ENCODE measurements at regions not wholly inside any gene's neighbourhood (a gene's known extent, or its start where the extent isn't known, plus 50 kb on each side); places are given as distances from the start of the nearest gene placed in this dataset.
A peak's percentile ranks its signal among the peaks of the same experiment; 100 is the strongest.

GRCh38 chr12:90111791-90112580 lies 403.3 kb upstream of the ATP2B1 start:
- DNase-seq: no peak

DNA sequence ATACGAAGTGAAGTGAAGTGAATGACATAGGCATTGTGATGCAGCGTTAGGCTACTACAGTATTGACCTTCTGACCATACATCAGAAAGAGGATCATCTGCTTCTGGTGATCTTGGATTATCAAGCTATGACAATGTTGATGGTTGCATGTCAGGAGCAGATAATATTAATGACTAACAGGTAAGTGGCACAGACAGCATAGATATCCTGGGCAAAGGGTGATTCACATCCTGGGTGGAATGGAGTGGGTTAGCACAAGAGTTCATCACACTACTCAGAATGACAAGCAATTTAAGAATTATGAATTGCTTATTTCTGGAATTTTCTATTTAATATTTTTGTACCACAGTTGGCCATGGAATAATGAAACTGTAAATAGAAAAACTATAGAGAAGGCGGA lies 397.9 kb upstream of the ATP2B1 start:
- no peak for DNase-seq

DNA sequence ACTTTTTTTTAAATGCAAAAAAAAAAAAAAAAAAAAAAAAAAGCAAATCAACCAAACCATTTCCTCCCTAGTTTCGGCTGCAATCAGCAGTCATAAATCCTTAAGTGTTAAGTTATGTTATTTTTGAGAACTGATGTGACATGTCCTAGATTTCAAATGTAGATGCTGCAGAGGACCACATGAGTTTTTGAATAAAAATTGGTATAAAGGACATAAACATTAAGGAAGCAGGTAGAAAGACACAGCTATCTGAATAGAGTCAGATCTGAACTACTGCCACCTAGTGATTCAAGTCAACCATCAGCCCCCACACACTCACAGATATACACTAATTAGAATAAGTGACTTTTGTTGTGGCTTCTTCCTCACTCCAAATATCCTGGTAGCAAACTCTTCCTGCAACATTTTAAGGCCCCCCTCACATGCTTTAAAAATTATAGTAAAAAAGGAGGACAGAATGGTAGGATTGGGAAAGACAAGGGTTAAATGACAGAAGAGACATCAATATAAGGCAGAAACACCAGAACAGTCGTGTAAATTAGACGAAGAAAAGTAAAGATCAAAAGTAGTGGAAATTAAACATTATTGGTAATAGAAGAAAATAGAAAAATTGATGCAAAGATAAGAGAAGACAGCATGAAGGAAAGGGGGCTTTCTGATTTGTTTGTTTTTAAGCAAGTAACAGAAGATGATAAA lies 394.5 kb upstream of the ATP2B1 start:
- peak; percentile 6 to 32 for DNase-seq

DNA sequence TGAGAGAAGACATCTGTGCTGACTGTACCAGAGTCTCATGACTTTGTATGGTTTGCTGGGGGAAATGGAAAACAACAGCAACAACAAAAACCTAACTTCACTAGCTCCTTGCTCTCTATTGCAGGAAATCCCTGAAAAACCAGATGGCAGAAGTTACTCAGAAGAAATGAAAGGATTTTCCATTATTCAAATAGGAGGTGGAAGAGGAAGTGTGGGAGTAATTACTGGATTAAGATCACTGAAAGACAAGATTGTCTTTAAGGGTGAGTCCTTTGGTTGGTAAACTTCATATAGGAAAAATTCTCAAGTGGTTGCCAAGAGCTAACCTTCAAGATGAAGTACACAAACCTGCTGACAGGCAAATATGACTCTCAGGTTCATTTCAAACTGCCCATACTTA lies 391.9 kb upstream of the ATP2B1 start:
- DNase-seq: no peak

DNA sequence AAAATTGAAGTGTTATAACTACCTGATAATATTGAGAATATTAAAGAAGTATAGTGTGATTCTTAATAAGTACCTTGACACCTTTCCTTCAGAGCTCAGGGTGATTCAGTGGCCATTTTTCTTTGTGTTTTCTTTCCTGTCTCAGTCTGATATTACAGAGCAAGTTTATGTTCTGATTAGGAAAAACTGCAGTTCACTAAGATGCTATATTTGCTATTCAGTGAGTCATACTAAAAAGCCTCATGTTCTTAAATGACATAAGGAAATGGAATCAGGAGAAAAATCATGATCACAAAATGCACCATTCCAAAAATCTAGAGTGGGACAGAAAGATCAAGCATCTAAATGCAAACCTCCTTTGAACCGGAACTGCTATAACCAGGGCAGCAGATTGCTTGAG lies 390.6 kb upstream of the ATP2B1 start:
- no peak for DNase-seq

- DNase-seq: no peak
Measured at GRCh38 chr12:90098132-90098779, 389.6 kb upstream of the ATP2B1 start.

DNA sequence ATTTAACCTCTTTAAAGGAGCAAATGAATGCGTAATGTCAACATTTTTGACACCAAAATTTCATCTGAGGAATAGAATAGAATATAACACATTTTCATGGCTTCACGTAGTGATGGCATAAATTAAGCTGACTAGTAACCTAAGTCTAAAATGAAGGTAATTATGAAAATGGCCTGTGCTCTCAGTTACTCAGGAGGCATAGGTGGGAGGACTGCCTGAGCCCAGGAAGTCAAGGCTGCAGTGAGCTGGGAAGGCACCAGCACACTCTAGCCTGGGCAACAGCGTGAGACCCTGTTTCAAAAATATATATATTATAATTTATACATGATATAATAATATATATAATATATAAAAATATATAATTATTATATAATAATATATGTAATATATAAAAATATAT lies 383.2 kb upstream of the ATP2B1 start:
- DNase-seq: no peak

GRCh38 chr12:90090929-90091651 lies 382.5 kb upstream of the ATP2B1 start:
- DNase-seq: no peak

GRCh38 chr12:90086281-90086680 lies 377.6 kb upstream of the ATP2B1 start:
- no peak for DNase-seq

DNA sequence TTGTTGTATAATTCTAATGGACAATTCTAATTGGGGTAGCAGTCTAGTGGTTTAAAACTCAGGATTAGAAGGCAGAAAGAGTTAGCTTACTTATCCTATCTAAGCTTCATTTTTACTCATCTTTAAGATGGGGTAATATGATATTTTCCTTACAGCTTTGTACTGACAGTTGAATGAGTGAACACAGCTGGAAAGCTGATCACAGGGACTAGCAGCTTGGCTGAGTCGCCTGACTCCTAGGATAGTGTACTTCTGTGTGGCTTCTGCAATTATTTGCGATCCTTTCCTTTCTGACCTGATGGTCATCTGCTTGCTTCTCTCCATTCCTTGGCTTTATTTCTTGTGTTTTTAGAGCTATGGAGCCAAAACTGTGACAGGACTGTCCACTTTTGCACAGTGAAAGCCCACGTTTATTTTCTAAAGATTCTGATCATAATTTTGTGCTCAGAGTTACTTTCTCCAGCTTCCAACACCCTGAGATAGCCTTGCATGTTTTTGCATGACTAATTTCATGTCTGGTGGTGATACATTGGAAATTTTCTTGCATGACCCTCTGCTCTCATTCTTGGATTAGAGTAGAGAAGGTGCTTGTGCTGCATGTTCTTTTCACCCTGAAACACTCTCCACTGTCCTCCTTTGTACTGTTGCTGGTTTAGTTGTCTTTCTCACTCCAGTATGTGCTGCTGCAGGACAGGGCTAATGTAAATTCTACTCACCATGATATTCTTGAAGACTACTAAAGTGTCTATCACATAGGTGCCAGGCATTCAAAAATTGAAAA lies 377.0 kb upstream of the ATP2B1 start:
- DNase-seq: no peak

DNA sequence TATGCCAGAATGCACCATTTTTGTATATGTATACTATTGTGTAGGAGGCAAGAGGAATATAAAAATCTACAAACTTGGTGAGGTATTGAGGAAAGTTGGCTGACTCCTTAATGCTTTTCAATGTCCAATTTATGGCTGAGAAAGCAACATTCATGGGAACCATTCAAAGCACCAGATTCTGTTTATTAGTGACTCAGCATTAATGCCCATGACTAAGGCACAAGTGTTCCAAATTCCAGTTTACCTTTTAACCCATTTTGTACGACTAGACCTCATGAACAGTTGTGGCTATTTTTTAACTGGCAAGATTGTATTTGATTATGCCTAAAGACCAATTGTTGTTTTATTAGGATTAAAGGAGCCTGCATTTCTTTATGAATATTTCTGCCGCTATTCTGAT lies 375.4 kb upstream of the ATP2B1 start:
- no peak for DNase-seq

GRCh38 chr12:90080616-90081015 lies 372.0 kb upstream of the ATP2B1 start:
- no peak for DNase-seq

DNA sequence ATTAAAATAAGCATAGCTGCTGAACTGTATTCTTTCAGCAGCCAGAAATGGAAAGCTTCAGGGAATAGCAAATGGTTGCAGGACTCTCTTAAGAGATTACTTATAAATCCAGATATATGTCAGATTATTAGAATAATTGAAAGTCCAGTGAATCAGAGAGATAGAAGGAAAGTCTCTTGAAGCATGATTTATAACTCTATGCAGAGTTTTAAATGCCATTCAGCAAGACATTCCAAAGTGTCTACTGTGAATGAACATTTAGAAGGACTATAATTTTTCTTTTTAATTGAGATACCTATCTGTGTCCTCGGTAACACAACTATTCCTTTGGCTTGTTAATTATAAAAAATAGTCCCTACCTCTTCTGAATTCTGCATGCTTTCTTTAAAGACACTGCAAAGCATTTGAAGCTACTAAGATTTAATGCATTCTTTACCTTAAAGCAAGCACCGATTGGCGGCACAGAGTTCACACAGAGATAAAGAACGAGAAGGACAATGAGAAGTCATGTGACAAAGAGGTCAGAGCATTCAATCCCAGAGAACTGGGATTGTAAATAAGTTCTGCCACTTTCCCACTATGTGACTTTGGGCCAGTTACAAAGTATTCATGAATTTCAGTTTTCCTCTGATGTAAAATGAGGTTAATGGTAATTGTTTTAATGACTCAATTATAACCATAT lies 371.0 kb upstream of the ATP2B1 start:
- no peak for DNase-seq

- DNase-seq: no peak
Measured at GRCh38 chr12:90078344-90078743, 369.7 kb upstream of the ATP2B1 start.

GRCh38 chr12:90077756-90078155 lies 369.1 kb upstream of the ATP2B1 start:
- DNase-seq: no peak

DNA sequence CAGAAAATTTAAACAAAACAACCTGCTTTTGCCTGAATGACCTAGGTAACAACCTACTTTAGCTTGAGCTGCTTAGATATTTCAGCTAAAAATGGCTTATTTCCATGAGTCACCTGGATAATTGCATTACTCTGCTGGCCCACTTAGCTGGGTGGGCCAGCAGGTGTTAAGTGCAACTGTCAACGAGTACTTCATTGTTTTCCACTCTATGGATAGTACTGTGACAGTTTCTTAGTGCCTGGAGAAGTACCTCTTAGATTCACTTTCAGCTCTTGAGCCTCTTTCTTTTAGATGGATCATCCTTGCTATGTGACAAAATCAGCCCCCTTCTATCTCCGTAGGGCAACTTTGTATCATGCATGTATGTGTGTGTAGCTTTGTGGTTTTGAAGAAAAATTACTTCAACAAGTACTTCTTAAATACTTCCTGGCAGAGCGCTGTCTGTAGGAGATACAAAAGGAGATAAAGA lies 368.2 kb upstream of the ATP2B1 start:
- no peak for DNase-seq

DNA sequence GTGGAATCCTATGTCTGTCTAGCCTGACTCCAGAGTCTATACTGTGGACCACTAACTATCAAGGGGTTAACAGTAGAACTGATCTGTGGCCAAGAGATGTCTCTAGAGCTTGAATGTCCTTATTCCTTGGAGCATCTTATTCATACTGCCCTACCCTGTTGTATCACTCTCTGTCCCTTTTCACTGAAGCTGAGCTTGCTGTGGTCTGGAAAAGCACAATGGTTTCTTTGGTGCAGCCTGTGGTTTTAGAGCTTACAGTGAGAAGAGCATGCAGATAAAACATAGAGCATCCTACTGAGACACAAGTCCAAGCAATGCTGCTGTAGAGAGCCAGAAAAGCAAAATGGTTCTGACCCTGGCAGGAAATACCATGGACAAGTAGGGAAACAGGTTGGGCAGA lies 367.0 kb upstream of the ATP2B1 start:
- no peak for DNase-seq

DNA sequence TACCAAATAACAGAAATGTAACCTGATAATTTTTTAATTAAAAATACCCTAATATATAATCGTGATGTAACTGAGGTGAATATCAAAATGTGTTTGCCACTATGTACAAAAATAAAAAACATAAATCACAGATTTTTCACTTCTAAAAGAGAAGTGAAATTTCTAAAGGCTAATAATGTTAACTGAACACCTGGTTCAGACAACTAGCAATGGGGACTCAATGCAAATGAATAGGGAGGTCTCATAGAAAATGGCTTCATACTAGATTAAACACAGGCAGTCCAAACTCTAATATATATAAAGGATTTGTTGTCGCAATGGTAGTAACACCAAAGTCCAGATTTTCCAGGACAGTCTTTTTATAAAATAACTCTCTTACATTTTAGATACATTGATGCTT lies 365.4 kb upstream of the ATP2B1 start:
- DNase-seq: no peak

GRCh38 chr12:90071996-90072395 lies 363.4 kb upstream of the ATP2B1 start:
- no peak for DNase-seq

- no peak for DNase-seq
Measured at GRCh38 chr12:90069711-90070110, 361.1 kb upstream of the ATP2B1 start.

GRCh38 chr12:90067791-90068190 lies 359.2 kb upstream of the ATP2B1 start:
- DNase-seq: no peak

Measured in SHP77 (cell line).